Suppressor macrophage treated with lipopolysaccharide for 1 hour (primary cell): ENCODE measurements at regions not wholly inside any gene's neighbourhood (a gene's known extent, or its start where the extent isn't known, plus 50 kb on each side); places are given as distances from the start of the nearest gene placed in this dataset.

ENCODE experiments used
- DNase-seq, 3 donors: peaks; one replicate each; pipeline ENCODE4 v3.0.0-alpha.2; 2020 to 2022

DNA sequence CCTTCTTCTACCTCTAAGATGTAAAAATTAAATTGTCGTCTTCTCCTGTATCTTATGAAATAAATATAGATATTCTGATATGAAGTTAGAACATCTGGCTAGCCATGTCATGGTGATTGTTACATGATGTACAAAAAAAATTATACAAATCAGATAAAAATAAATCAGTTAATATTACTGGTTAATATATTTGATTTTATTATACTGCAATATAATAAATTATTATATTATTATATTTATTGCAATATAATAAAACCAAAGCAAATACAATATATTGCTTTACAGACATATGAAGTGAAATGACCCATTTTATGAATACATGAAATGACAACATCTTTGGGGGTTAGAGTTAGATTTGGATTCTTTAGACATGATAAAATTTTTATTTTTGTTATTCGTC lies 72.3 kb upstream of the NAALADL2 start:
- DNase-seq, result no peak

DNA sequence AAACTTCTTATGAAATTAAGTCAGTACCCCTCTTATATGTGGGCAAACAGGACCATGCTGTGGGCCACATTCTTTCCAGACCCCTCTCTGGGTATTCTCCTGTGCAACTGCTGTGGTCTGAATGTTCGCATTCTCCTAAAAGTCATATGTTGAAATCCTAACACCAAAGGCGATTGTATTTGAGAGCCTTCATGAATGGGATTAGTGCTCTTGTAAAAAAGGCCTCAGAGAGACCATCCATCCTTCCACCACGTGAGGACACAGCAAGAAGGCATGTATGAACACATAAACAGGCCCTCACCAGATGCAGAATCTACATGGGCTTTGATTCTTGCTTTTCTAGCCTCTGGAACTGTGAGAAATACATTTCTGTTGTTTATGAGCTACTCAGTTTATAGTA lies 68.0 kb upstream of the NAALADL2 start:
- no peak for DNase-seq

DNA sequence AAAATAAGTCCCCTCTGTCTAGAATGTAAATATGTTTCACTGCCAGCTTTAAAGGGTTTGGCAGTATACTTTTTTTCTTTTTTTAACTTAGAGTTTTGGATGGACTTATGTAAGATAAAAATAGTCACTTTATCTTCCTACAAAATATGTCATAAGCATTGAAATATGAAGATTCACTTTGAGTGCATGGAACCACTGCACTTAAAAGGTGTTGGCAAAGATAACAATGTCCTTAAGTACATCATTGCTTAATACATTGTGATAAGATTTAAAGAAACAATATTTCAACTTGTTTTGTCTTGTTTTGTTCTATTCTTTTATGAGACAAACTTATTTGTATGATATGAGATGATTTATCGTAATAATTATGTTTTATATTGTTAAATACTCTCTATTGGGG lies 66.3 kb upstream of the NAALADL2 start:
- no peak for DNase-seq
